PC-3 (cell line): ENCODE measurements at regions not wholly inside any gene's neighbourhood (a gene's known extent, or its start where the extent isn't known, plus 50 kb on each side); places are given as distances from the start of the nearest gene placed in this dataset.

Experiments used
- CTCF ChIP-seq: fragments of 300-600 bp; sonication (generic); conservative IDR thresholded peaks from 2 replicates; pipeline ENCODE4 v1.5.1; 2017; ENCODE audit warnings: antibody characterized with exemption, low read depth, mild to moderate bottlenecking, low read length
- EZH2 ChIP-seq: fragments of 300-600 bp; sonication (generic); IDR thresholded peaks from one replicate; pipeline ENCODE4 v1.6.1; 2017; ENCODE audit warnings: antibody characterized with exemption, mild to moderate bottlenecking, low read length; ENCODE audit not compliant: unreplicated experiment

DNA sequence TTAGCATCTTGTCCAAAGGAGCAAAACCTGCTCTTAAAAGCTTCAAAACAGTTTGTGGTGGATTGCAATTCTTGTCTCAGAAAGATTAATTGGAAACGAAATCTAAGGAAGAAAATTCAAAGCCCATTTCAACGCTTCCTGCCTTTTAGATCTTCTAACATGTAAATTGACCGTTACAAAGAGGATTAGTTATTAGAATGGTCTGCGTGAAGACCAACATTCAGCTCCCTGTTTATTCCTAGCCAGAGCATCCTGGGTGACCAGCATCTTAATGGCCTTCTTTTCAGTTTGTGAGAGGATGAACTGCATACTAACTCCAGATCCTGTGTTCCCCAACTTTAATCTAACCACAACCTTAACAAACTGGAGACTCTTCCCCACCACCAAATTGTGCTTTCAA is 109.9 kb upstream of the SLC1A3 start:
- TF ChIP-seq CTCF (no peak), EZH2 (no peak)
